Muscle layer of duodenum (tissue), 2 donors: ENCODE measurements at regions not wholly inside any gene's neighbourhood (a gene's known extent, or its start where the extent isn't known, plus 50 kb on each side); places are given as distances from the start of the nearest gene placed in this dataset.

Source experiments
- H3K27ac ChIP-seq: one replicate; pipeline ENCODE4 v1.7.0; 2013; ENCODE audit warnings: mild to moderate bottlenecking, low read length
- H3K27me3 ChIP-seq: one replicate; pipeline ENCODE4 v1.7.0; 2013; ENCODE audit warnings: low read depth, mild to moderate bottlenecking, control low read depth, low read length
- H3K36me3 ChIP-seq, 2 donors: one replicate each; pipeline ENCODE4 v1.7.0; 2013; ENCODE audit warnings: low read length in 2 of 2, control low read depth in 1 of 2, mild to moderate bottlenecking in 1 of 2; ENCODE audit not compliant: insufficient read depth in 2 of 2, control insufficient read depth in 1 of 2
- H3K4me1 ChIP-seq, 2 donors: one replicate each; pipeline ENCODE4 v1.7.0; 2013; ENCODE audit warnings: low read length in 2 of 2, mild to moderate bottlenecking in 2 of 2, control low read depth in 1 of 2, moderate library complexity in 1 of 2; ENCODE audit not compliant: insufficient read depth in 2 of 2, control insufficient read depth in 1 of 2
- H3K4me3 ChIP-seq, 2 donors: one replicate each; pipeline ENCODE4 v1.7.0; 2013; ENCODE audit warnings: low read length in 2 of 2, low read depth in 1 of 2, mild to moderate bottlenecking in 1 of 2
- H3K9me3 ChIP-seq, 2 donors: one replicate each; pipeline ENCODE4 v1.7.0; 2013; ENCODE audit warnings: low read length in 2 of 2, control low read depth in 1 of 2, mild to moderate bottlenecking in 1 of 2; ENCODE audit not compliant: control insufficient read depth in 1 of 2
- donor health status: healthy.

- H3K27me3 ChIP-seq: no peaks in the 10 kb centered on the region
- H3K36me3 ChIP-seq: no peaks in the 10 kb centered on the region
- no peaks in the 10 kb centered on the region for H3K9me3 ChIP-seq
- H3K4me1 ChIP-seq: peaks cover 0 to 5% of the 10 kb centered on the region in 2 donors
- H3K4me3 ChIP-seq: no peak overlapping the region
- H3K27ac ChIP-seq: no peak overlapping the region
These were observed 148.1 kb upstream of the BLID start for GRCh38 chr11:122264121-122264520.

GRCh38 chr11:122261546-122261945 lies 145.5 kb upstream of the BLID start:
- H3K4me1 ChIP-seq: no peaks in the 10 kb centered on the region
- no peak overlapping the region for H3K27ac ChIP-seq
- H3K9me3 ChIP-seq: no peaks in the 10 kb centered on the region
- no peak overlapping the region for H3K4me3 ChIP-seq
- no peaks in the 10 kb centered on the region for H3K36me3 ChIP-seq
- no peaks in the 10 kb centered on the region for H3K27me3 ChIP-seq

GRCh38 chr11:122259195-122259821 lies 143.3 kb upstream of the BLID start:
- Histone ChIP-seq H3K4me1 (no peaks in the 10 kb centered on the region), H3K4me3 (no peak overlapping the region), H3K36me3 (no peaks in the 10 kb centered on the region), H3K27me3 (no peaks in the 10 kb centered on the region), H3K27ac (no peak overlapping the region), H3K9me3 (no peaks in the 10 kb centered on the region)

- Histone ChIP-seq H3K4me3 (no peak overlapping the region), H3K9me3 (no peaks in the 10 kb centered on the region), H3K4me1 (no peaks in the 10 kb centered on the region), H3K36me3 (no peaks in the 10 kb centered on the region), H3K27ac (no peak overlapping the region), H3K27me3 (no peaks in the 10 kb centered on the region)
These were observed 142.6 kb upstream of the BLID start for GRCh38 chr11:122258446-122259194.

- Histone ChIP-seq H3K36me3 (no peaks in the 10 kb centered on the region), H3K9me3 (no peaks in the 10 kb centered on the region), H3K27me3 (no peaks in the 10 kb centered on the region), H3K4me1 (no peaks in the 10 kb centered on the region), H3K27ac (no peak overlapping the region), H3K4me3 (no peak overlapping the region)
These were observed 137.7 kb upstream of the BLID start for GRCh38 chr11:122253589-122254231.

- no peaks in the 10 kb centered on the region for H3K9me3 ChIP-seq
- H3K4me1 ChIP-seq: no peaks in the 10 kb centered on the region
- no peaks in the 10 kb centered on the region for H3K27me3 ChIP-seq
- no peak overlapping the region for H3K4me3 ChIP-seq
- no peak overlapping the region for H3K27ac ChIP-seq
- no peaks in the 10 kb centered on the region for H3K36me3 ChIP-seq
These were observed 132.9 kb upstream of the BLID start for GRCh38 chr11:122248939-122249338.

- Histone ChIP-seq H3K4me1 (no peaks in the 10 kb centered on the region), H3K36me3 (no peaks in the 10 kb centered on the region), H3K4me3 (no peak overlapping the region), H3K27me3 (no peaks in the 10 kb centered on the region), H3K27ac (no peak overlapping the region), H3K9me3 (no peaks in the 10 kb centered on the region)
These were observed 132.1 kb upstream of the BLID start for GRCh38 chr11:122248131-122248530.

- Histone ChIP-seq H3K27me3 (no peaks in the 10 kb centered on the region), H3K4me1 (no peaks in the 10 kb centered on the region), H3K9me3 (no peaks in the 10 kb centered on the region), H3K4me3 (no peak overlapping the region), H3K27ac (no peak overlapping the region), H3K36me3 (no peaks in the 10 kb centered on the region)
These were observed 130.9 kb upstream of the BLID start for GRCh38 chr11:122246874-122247273.

- Histone ChIP-seq H3K4me1 (no peaks in the 10 kb centered on the region), H3K27ac (no peak overlapping the region), H3K36me3 (no peaks in the 10 kb centered on the region), H3K4me3 (no peak overlapping the region), H3K27me3 (no peaks in the 10 kb centered on the region), H3K9me3 (no peaks in the 10 kb centered on the region)
These were observed 126.7 kb upstream of the BLID start for GRCh38 chr11:122242731-122243130.

GRCh38 chr11:122241566-122241965 lies 125.6 kb upstream of the BLID start:
- Histone ChIP-seq H3K4me1 (no peaks in the 10 kb centered on the region), H3K9me3 (no peaks in the 10 kb centered on the region), H3K27me3 (no peaks in the 10 kb centered on the region), H3K27ac (no peak overlapping the region), H3K36me3 (no peaks in the 10 kb centered on the region), H3K4me3 (no peak overlapping the region)

- Histone ChIP-seq H3K4me3 (no peak overlapping the region), H3K4me1 (no peaks in the 10 kb centered on the region), H3K27ac (no peak overlapping the region), H3K36me3 (no peaks in the 10 kb centered on the region), H3K27me3 (no peaks in the 10 kb centered on the region), H3K9me3 (no peaks in the 10 kb centered on the region)
These were observed 124.6 kb upstream of the BLID start for GRCh38 chr11:122240638-122241037.
